ENCODE measurements at regions not wholly inside any gene's neighbourhood (a gene's known extent, or its start where the extent isn't known, plus 50 kb on each side); places are given as distances from the start of the nearest gene placed in this dataset.
"Not testable (repeated sequence)": the region's sequence is repeated elsewhere in the genome, so short reads cannot be mapped to it uniquely, and the experiment has no call there.

- Histone ChIP-seq H3K4me3 (no peak overlapping the region), H3K27ac (no peak overlapping the region), H3K27me3 (no peaks in the 10 kb centered on the region), H3K4me1 (replicated peaks in 1 of 2) (no peaks in the 10 kb centered on the region), H3K9me3 (replicated peaks in 1 of 3) (no peaks in the 10 kb centered on the region), H3K36me3 (replicated peaks in 1 of 2) (no peaks in the 10 kb centered on the region)
- intact Hi-C loops (cut with DNase I), result no loop called here
- TF ChIP-seq POLR2A (IDR thresholded peaks at IDR 0.05) (no peak), CTCF (IDR thresholded peaks at IDR 0.05) (no peak)
- WGBS, 4 donors, result 64 to 74% (median 72%) methylated on average over 4 of the region's 4 CpGs
- DNase-seq, result no peak
These were observed 83.8 kb upstream of the LCORL start for GRCh38 chr4:18105030-18106011.

- H3K9me3 ChIP-seq (replicated peaks in 1 of 3), result no peaks in the 10 kb centered on the region
- H3K4me1 ChIP-seq (replicated peaks in 1 of 2), result no peaks in the 10 kb centered on the region
- intact Hi-C loops (cut with DNase I), result no loop called here
- H3K27ac ChIP-seq, result no peak overlapping the region
- DNase-seq, result no peak
- no peak for TF ChIP-seq POLR2A (IDR thresholded peaks at IDR 0.05)
- TF ChIP-seq CTCF (IDR thresholded peaks at IDR 0.05), result no peak
- WGBS, 4 donors, result 72 to 78% (median 74%) methylated on average over 3 of the region's 3 CpGs
- no peaks in the 10 kb centered on the region for H3K36me3 ChIP-seq (replicated peaks in 1 of 2)
- no peaks in the 10 kb centered on the region for H3K27me3 ChIP-seq
- H3K4me3 ChIP-seq, result no peak overlapping the region
These were observed 82.5 kb upstream of the LCORL start for GRCh38 chr4:18103876-18104605.

- no peak overlapping the region for H3K4me3 ChIP-seq
- no peak for DNase-seq
- no peaks in the 10 kb centered on the region for H3K27me3 ChIP-seq
- no peaks in the 10 kb centered on the region for H3K36me3 ChIP-seq (replicated peaks in 1 of 2)
- H3K4me1 ChIP-seq (replicated peaks in 1 of 2), result no peaks in the 10 kb centered on the region
- no peak overlapping the region for H3K27ac ChIP-seq
- TF ChIP-seq POLR2A (IDR thresholded peaks at IDR 0.05) (no peak), CTCF (IDR thresholded peaks at IDR 0.05) (no peak)
- intact Hi-C loops (cut with DNase I), result no loop called here
- 69 to 79% (median 76%) methylated on average over 4 of the region's 4 CpGs for WGBS, 4 donors
- H3K9me3 ChIP-seq (replicated peaks in 1 of 3), result no peaks in the 10 kb centered on the region
These were observed 79.1 kb upstream of the LCORL start for GRCh38 chr4:18100657-18101056.

GRCh38 chr4:18090447-18090846 is 68.9 kb upstream of the LCORL start:
- intact Hi-C loops (cut with DNase I); H3K4me3 ChIP-seq; H3K27me3 ChIP-seq; H3K36me3 ChIP-seq (replicated peaks in 1 of 2); H3K9me3 ChIP-seq (replicated peaks in 1 of 3); H3K4me1 ChIP-seq (replicated peaks in 1 of 2); DNase-seq; H3K27ac ChIP-seq: not testable (repeated sequence)
- WGBS, 4 donors, result 65 to 80% (median 71%) methylated on average over 2 to 6 of the region's 6 CpGs

All from adrenal gland (tissue), 9 donors.